Central memory CD8-positive, alpha-beta T cell (primary cell): ENCODE measurements at regions not wholly inside any gene's neighbourhood (a gene's known extent, or its start where the extent isn't known, plus 50 kb on each side); places are given as distances from the start of the nearest gene placed in this dataset.
"Not testable (repeated sequence)": the region's sequence is repeated elsewhere in the genome, so short reads cannot be mapped to it uniquely, and the experiment has no call there.

Experiments
- ATAC-seq: fragments of 150-1000 bp; cut with Tn5 transposase; replicated peaks from 2 replicates; pipeline ENCODE4 v1.10.0; 2022; ENCODE audit warnings: mild to moderate bottlenecking, moderate FRiP score, moderate number of reproducible peaks; ENCODE audit not compliant: poor library complexity, severe bottlenecking; ENCODE audit errors: extremely low read depth
- DNase-seq, 2 donors: peaks; one replicate each; pipeline ENCODE4 v3.0.0; 2021; ENCODE audit warnings: low spot score in 2 of 2
- H3K27ac Mint-ChIP-seq: one replicate; pipeline ENCODE4 v1.8.0; 2022; ENCODE audit warnings: low read depth, mild to moderate bottlenecking, moderate library complexity, mixed read lengths
- H3K27me3 Mint-ChIP-seq: one replicate; pipeline ENCODE4 v1.8.0; 2022; ENCODE audit warnings: mixed read lengths
- H3K36me3 Mint-ChIP-seq: one replicate; pipeline ENCODE4 v1.8.0; 2022; ENCODE audit warnings: mild to moderate bottlenecking, moderate library complexity, mixed read lengths; ENCODE audit not compliant: insufficient read depth
- H3K4me1 Mint-ChIP-seq: one replicate; pipeline ENCODE4 v1.8.0; 2022; ENCODE audit warnings: mixed read lengths
- H3K4me3 Mint-ChIP-seq: one replicate; pipeline ENCODE4 v1.8.0; 2022; ENCODE audit warnings: mild to moderate bottlenecking, moderate library complexity, mixed read lengths
- H3K9me3 Mint-ChIP-seq: one replicate; pipeline ENCODE4 v1.8.0; 2022; ENCODE audit warnings: mixed read lengths

- no peaks in the 10 kb centered on the region for H3K9me3 Mint-ChIP-seq
- H3K36me3 Mint-ChIP-seq = no peaks in the 10 kb centered on the region
- H3K4me3 Mint-ChIP-seq = peak overlapping the region; percentile 44
- H3K27me3 Mint-ChIP-seq = peaks cover 71% of the 10 kb centered on the region
- DNase-seq (no peak), ATAC-seq (no peak)
- peak overlapping the region; percentile 26 for H3K27ac Mint-ChIP-seq
- peaks cover 22% of the 10 kb centered on the region for H3K4me1 Mint-ChIP-seq
These were observed 67.9 kb upstream of the SRRM3 start for GRCh38 chr7:76133839-76134238.

- H3K4me1 Mint-ChIP-seq = peaks cover 21% of the 10 kb centered on the region
- H3K27ac Mint-ChIP-seq, H3K9me3 Mint-ChIP-seq, ATAC-seq, H3K36me3 Mint-ChIP-seq, H3K4me3 Mint-ChIP-seq, DNase-seq: not testable (repeated sequence)
- peaks cover 60% of the 10 kb centered on the region for H3K27me3 Mint-ChIP-seq
These were observed 66.4 kb upstream of the SRRM3 start for GRCh38 chr7:76135263-76135662.

- H3K9me3 Mint-ChIP-seq, H3K4me1 Mint-ChIP-seq, H3K4me3 Mint-ChIP-seq, ATAC-seq, DNase-seq, H3K27ac Mint-ChIP-seq, H3K36me3 Mint-ChIP-seq: not testable (repeated sequence)
- H3K27me3 Mint-ChIP-seq = peaks cover 36% of the 10 kb centered on the region
These were observed 63.0 kb upstream of the SRRM3 start for GRCh38 chr7:76138577-76139313.

- DNase-seq = no peak
- Mint-ChIP-seq H3K27ac (no peak overlapping the region), H3K4me3 (no peak overlapping the region), H3K36me3 (peaks cover 2% of the 10 kb centered on the region), H3K4me1 (peaks cover 8% of the 10 kb centered on the region), H3K27me3 (peaks cover 27% of the 10 kb centered on the region), H3K9me3 (no peaks in the 10 kb centered on the region)
- ATAC-seq = no peak
These were observed 62.0 kb upstream of the SRRM3 start for GRCh38 chr7:76139670-76140069.

- H3K9me3 Mint-ChIP-seq, H3K36me3 Mint-ChIP-seq, DNase-seq, H3K4me3 Mint-ChIP-seq, ATAC-seq, H3K4me1 Mint-ChIP-seq, H3K27ac Mint-ChIP-seq: not testable (repeated sequence)
- peaks cover 22% of the 10 kb centered on the region for H3K27me3 Mint-ChIP-seq
These were observed 61.4 kb upstream of the SRRM3 start for GRCh38 chr7:76140259-76140658.

- H3K4me1 Mint-ChIP-seq = peaks cover 8% of the 10 kb centered on the region
- peaks cover 2% of the 10 kb centered on the region for H3K36me3 Mint-ChIP-seq
- H3K4me3 Mint-ChIP-seq = peak overlapping the region; percentile 32
- no peaks in the 10 kb centered on the region for H3K27me3 Mint-ChIP-seq
- DNase-seq = no peak
- H3K9me3 Mint-ChIP-seq = no peaks in the 10 kb centered on the region
- peak overlapping the region; percentile 61 for H3K27ac Mint-ChIP-seq
- peak; percentile 98 for ATAC-seq
These were observed 58.8 kb upstream of the SRRM3 start for GRCh38 chr7:76142861-76143260.

- not testable (repeated sequence) for DNase-seq, H3K4me3 Mint-ChIP-seq, H3K27ac Mint-ChIP-seq, H3K4me1 Mint-ChIP-seq, H3K9me3 Mint-ChIP-seq, H3K36me3 Mint-ChIP-seq, ATAC-seq, H3K27me3 Mint-ChIP-seq
These were observed 56.9 kb upstream of the SRRM3 start for GRCh38 chr7:76144664-76145270.

GRCh38 chr7:76146374-76146773 lies 55.3 kb upstream of the SRRM3 start:
- Mint-ChIP-seq H3K36me3 (peaks cover 2% of the 10 kb centered on the region), H3K27ac (no peak overlapping the region), H3K9me3 (no peaks in the 10 kb centered on the region), H3K4me3 (no peak overlapping the region), H3K27me3 (no peaks in the 10 kb centered on the region), H3K4me1 (peaks cover 8% of the 10 kb centered on the region)
- DNase-seq = no peak
- ATAC-seq = no peak

- not testable (repeated sequence) for DNase-seq, H3K27me3 Mint-ChIP-seq, H3K9me3 Mint-ChIP-seq, H3K4me3 Mint-ChIP-seq, H3K36me3 Mint-ChIP-seq, ATAC-seq, H3K27ac Mint-ChIP-seq, H3K4me1 Mint-ChIP-seq
These were observed 52.7 kb upstream of the SRRM3 start for GRCh38 chr7:76148947-76149346.

GRCh38 chr7:76149847-76150691 lies 51.6 kb upstream of the SRRM3 start:
- ATAC-seq (no peak), DNase-seq (no peak)
- no peaks in the 10 kb centered on the region for H3K9me3 Mint-ChIP-seq
- peaks cover 14% of the 10 kb centered on the region for H3K4me1 Mint-ChIP-seq
- no peak overlapping the region for H3K4me3 Mint-ChIP-seq
- H3K36me3 Mint-ChIP-seq = peaks cover 2% of the 10 kb centered on the region
- no peak overlapping the region for H3K27ac Mint-ChIP-seq
- no peaks in the 10 kb centered on the region for H3K27me3 Mint-ChIP-seq
